RPMI7951 (cell line): ENCODE measurements at regions not wholly inside any gene's neighbourhood (a gene's known extent, or its start where the extent isn't known, plus 50 kb on each side); places are given as distances from the start of the nearest gene placed in this dataset.

Experiments used
- DNase-seq: peaks from one replicate; pipeline ENCODE4 v3.0.0-alpha.2; 2012; ENCODE audit warnings: low read depth

- DNase-seq: no peak
Measured at GRCh38 chr1:173128742-173129141, 78.0 kb upstream of the TNFSF18 start.

GRCh38 chr1:173127369-173128307 lies 76.9 kb upstream of the TNFSF18 start:
- DNase-seq: no peak

DNA sequence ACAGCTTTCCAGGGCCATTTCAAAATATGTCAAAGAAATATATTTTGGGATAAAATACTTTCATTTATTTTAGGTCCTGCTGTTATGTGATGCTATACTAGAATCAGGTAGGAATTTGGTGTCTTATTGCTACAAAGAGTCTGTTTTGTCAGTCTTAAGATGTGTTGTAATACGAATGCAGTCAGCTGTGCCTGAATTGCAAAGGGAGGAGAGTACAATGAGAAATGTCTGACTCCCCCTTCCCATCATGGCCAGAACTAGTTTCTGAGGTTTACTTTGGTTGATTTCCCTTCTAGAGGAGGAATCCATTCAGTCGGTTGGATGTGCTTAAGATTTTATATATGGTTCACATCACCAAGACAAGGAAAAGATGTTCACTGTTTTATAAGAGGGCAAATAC lies 75.7 kb upstream of the TNFSF18 start:
- DNase-seq: no peak

DNA sequence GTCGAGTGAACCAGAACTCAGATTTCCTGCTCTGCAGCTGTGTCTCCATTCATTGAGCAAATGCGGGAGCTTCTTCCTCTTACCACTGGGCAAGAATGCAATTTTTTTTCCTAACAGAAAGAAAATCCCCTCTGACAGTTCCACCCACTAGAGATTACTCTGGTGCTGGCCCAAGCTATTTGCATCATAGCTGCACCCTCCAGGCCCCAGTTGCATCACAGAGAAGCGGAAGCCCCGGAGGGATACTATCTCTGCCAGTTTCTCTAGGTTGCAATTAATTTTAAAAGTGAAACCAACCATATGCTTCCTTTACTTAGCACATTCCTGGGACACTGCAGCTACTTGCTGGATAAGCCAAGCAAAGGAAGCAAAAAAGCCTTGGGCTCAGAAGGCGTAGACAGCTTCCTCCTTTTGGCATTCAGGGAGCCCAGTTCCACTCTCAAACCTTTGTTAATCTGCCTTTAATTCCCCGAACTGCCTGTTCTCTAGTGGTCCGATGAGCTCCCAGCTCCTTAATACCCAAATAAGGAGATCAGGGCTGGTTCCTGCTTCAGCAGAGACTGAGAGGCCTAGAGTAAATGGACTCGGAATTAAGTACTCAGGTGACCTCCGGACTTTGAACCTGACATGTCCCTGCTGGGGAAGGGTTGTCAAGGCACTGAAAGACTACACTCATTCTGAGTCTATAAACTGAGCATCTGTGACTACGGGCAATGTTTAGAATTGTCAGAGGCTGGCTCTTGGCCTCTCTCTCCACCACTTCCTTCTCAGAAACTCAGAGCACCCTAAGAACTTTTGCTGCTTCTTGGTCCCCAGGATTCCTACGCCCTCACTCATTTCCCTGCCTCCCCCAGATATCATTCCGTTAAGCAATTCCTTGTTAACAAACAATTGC lies 72.5 kb upstream of the TNFSF18 start:
- DNase-seq: peak; percentile 97

DNA sequence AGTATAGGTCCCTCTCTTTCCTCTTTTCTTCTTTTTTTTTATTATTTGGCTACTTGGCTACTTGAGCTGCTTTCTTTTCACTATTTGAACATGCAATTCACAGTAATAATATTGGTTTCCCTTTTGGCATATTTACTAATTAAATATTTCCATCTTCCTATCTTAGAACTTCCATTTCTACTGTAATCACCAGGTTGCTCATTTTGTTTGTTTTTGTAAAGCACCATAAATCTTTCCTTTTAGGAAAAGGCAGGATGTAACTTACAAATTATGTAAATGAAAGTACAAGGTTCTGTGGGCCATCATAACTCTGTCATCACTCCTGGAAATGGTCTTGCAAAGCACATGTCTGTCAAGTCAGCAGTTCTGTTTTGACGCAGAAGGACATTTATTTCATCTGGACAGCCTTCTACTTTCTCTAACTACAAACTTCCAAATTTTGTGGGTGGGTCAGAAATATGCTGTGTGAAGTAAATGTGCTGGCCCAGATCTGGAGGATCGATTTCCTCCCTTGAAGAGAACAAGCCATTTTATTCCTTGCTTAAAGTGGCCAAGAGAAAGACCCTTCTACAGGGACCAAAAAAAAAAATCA lies 71.7 kb upstream of the TNFSF18 start:
- DNase-seq: peak; percentile 25

- no peak for DNase-seq
Measured at GRCh38 chr1:173118404-173118803, 67.7 kb upstream of the TNFSF18 start.

DNA sequence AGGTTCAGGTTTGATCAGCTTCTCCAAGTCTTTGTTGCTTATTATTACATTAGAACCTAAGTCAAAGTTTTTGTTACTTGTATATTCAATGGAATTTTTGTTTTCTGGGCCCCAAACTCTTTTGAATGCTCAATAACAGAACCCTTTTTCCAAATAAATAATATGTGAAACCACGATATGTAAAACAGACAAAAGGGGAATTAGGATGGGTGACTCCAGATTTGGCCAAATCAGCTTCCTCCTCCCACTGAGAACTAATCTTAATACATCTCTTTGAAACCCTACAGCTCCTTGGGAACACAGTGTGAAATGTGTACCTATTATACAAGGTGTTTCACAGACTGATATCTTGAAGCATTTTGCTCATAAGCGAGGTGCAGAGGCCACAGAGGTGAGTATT lies 67.0 kb upstream of the TNFSF18 start:
- DNase-seq: no peak

GRCh38 chr1:173117108-173117633 lies 66.4 kb upstream of the TNFSF18 start:
- no peak for DNase-seq

GRCh38 chr1:173114346-173114745 lies 63.6 kb upstream of the TNFSF18 start:
- no peak for DNase-seq

- peak; percentile 46 for DNase-seq
Measured at GRCh38 chr1:173113015-173113741, 62.4 kb upstream of the TNFSF18 start.

GRCh38 chr1:173112129-173112528 lies 61.4 kb upstream of the TNFSF18 start:
- DNase-seq: no peak

GRCh38 chr1:173107696-173108095 lies 57.0 kb upstream of the TNFSF18 start:
- DNase-seq: no peak

GRCh38 chr1:173103006-173103405 lies 52.3 kb upstream of the TNFSF18 start:
- DNase-seq: no peak

DNA sequence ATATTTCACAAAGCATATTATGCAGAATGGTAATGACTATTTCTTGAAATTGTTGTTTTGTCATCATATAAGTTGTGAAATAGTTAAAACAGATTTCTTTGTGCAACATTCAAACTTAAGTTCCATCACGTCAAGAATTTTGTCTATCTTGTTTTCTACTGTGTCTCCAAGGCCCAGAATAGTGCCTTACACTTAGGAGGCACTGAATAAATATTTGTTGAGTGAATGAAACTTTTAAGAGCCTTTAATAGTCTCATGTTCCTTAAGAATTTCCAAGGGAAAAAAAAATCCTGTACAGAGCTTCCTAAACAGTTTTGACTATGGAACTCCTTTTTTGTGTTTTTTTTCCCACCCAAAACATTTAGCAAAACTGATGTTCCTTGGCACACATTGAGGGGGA lies 50.8 kb upstream of the TNFSF18 start:
- DNase-seq: no peak

DNA sequence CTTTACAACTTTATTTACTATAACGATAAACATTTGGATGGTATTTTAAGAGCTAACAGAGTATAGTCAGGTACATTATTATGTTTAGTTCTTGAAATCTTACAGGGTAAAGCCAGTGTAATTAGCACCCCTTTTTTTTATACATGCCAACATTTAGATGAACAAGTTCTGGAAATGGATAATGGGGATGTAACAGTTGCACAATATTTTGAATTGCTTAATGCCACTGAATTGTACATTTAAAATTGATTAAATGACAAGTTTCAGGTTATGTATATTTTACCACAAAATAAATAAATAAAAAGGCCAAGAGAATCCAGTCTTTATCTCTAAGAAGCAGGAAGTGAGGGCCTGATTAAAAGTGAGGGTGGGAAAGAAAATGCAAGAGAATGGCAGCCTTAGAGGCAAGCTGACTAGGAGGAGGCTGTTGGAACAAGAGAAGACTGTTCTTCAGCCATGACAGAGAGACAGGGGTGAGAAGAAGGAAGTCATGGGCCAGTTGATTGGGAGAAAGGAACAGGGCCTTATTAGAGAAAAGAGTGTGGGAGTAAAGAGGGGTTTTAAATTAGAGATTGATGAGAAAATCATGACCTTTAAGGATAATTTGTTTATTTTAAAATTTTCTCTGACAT lies 49.9 kb upstream of the TNFSF18 start:
- peak; percentile 20 for DNase-seq
